LNCAP (cell line): ENCODE measurements at regions not wholly inside any gene's neighbourhood (a gene's known extent, or its start where the extent isn't known, plus 50 kb on each side); places are given as distances from the start of the nearest gene placed in this dataset.

Source experiments
- TF ChIP-seq, protein P1 (sequence below): fragments of 450-650 bp; IDR thresholded peaks from 2 replicates; pipeline ENCODE4 v1.5.1; 2017; ENCODE audit warnings: mild to moderate bottlenecking

DNA sequence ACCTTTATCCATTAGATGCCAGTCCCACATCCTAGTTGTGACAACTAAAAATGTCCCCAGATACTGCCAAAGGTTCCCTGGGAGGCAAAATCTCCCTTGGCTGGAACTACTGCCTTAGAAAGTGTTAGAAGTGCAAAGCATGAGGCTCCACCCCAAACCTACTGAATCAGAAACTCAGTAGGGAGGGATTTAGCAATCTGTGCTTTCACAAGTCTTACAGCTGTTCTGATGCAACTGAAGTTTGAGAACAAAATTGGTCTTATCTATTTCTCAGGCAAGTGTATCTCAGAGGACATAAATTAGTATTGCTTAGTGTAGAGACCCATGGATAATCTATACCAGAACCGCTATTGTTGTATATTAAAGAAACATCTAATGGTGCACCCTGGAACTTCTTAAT is 70.2 kb downstream of the CLDN1 start:
- TF ChIP-seq, protein P1, sequence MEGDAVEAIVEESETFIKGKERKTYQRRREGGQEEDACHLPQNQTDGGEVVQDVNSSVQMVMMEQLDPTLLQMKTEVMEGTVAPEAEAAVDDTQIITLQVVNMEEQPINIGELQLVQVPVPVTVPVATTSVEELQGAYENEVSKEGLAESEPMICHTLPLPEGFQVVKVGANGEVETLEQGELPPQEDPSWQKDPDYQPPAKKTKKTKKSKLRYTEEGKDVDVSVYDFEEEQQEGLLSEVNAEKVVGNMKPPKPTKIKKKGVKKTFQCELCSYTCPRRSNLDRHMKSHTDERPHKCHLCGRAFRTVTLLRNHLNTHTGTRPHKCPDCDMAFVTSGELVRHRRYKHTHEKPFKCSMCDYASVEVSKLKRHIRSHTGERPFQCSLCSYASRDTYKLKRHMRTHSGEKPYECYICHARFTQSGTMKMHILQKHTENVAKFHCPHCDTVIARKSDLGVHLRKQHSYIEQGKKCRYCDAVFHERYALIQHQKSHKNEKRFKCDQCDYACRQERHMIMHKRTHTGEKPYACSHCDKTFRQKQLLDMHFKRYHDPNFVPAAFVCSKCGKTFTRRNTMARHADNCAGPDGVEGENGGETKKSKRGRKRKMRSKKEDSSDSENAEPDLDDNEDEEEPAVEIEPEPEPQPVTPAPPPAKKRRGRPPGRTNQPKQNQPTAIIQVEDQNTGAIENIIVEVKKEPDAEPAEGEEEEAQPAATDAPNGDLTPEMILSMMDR, result no peak

DNA sequence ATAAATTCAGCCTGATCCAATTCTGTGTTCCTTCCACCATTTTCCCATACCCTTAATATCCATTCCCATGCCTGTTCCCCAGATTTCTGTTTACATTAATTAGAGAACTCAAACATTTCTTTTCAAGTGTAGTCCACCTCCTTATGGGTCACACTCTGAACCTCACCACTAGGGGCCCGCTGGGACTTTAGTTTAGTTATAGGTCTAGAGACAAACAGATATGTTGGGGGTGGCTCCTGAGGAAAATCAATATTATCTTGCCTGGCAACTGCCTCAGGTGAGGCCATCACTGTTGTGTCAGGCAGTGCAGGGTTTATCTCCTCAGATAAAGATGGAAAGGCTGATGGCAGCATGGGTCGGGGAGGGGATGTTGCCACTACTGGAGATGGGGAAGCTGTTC is 72.8 kb downstream of the CLDN1 start:
- TF ChIP-seq, protein P1, result no peak

DNA sequence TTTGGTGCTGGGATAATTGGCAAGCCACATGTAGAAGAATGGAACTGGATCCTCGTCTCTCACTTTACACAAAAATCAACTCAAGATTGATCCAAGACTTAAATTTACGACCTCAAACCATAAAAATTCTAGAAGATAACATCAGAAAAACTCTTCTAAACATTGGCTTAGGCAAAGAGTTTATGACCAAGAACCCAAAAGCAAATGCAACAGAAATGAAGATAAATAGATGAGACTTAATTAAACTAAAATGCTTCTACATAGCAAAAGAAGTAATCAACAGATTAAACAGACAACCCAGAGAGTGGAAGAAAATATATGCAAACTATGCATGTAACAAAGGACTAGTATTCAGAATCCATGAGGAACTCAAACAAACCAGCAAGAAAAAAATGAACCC is 80.1 kb downstream of the CLDN1 start:
- TF ChIP-seq, protein P1, result no peak

DNA sequence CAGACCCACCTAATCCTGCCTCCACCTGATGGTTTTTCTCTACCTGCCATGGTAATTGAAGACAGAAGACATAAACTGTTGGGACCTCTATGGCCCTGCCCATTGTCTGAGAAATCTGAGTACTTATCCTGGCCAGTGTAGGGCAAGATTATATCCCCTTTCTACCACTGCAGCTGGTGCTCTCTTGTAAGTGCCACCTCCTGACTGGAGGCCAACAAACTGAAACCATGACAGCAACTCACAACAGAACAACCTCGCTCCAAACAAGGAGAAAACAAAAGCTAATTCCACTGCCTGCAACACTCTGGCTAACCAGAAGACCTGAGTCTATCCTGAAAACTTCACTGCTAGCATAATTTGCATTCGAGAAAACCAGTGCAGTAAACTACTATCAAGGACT is 82.9 kb downstream of the CLDN1 start:
- TF ChIP-seq, protein P1, result no peak

DNA sequence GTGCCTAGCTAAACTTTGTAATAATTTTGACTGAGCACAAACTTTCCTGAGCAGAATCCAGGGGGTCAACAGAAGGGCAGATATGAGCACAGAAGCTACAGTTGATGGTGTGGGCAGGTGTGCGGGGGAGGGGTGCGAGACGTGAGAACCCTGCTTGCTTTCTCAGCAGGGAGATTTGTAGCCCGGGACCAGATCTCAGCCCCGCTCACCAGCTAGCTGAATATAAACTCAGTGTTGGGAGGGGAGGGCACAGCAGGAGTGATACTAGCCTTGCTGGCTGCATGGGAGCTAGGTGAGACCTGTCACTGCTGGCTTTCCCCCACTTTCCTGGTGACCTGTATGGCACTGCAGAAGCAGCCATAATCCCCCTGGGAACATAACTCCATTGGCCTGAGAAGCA is 83.4 kb downstream of the CLDN1 start:
- TF ChIP-seq, protein P1, result no peak

DNA sequence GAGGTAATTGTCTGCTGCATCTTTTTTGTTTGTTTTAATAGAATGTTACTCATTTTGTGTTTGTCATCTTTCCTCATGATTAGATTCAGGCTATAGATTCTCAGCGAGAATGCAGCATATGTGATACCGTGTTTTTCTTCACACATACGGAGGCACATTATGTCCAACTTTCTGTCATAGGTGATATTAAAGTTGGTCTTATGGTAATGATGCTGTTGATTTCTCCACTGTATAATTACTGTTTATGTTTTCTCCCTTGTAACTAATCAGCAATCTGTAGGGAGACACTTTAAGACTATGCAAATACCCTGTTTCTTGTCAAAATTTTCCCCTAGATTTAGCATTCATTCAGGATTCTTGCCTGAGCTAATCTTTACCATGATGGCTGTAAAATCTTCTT is 87.6 kb downstream of the CLDN1 start:
- TF ChIP-seq, protein P1, result no peak

DNA sequence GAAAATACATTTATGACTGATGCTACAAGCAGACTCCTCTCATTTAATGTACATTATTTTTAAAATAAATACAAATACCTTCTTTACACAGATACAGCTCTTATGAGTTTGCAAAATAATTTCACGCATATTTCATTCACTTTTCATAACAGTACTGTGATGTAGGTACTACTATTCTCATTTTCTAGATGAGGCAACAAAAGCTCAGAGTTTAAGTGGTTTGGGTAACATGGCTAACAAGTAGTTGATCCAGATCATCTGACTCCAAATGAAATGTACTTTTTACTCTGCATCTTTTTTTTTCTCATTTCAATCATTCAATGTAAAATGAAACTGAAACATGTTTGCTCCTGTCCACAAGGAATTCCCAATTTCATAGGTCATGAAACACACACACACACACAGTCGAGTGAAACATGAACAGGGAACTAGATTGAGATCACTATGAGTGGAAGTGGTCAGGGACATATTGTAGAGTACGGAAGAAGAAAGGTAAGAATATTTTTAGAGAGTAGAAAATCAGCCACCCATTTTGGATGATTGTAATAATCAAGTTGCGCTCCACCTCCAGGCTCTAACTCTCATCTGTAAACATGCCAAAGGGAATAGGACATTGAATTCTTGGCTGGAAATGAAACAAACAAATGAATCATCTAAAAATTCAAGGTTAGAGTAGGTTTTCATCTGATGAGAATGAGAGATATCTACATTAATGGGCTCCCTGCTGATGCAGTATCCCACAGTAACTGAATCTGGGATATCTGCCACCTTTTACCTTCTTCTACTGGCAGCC is 92.4 kb downstream of the CLDN1 start:
- TF ChIP-seq, protein P1, result no peak

DNA sequence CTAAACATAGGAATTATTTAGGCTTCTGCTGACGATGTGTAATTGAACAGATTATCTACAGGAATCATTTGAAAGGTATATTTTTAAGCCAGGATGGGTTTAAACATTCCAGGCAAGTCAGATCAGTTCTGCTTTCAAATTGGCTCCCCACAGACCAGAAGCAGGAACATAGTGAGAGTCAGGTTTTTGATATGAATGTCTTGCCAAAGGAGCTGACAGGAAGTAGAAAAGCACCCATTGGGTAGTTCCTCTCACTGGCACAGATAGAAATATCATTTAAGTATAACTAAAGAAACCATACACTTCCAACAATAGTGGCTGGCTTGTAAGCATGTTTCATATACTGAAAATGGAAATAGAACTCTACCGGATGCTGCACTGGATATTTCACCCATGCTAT is 95.2 kb downstream of the CLDN1 start:
- TF ChIP-seq, protein P1, result no peak
